Ascending aorta (tissue), 2 donors: ENCODE measurements at regions not wholly inside any gene's neighbourhood (a gene's known extent, or its start where the extent isn't known, plus 50 kb on each side); places are given as distances from the start of the nearest gene placed in this dataset.

Source experiments
- DNase-seq, 2 donors: peaks; one replicate each; pipeline ENCODE4 v3.0.0-alpha.2; 2019; ENCODE audit warnings: low spot score in 2 of 2
- H3K27ac ChIP-seq, 2 donors: fragments of 200-600 bp; sonication (generic); one replicate each; pipeline ENCODE4 v1.5.1; 2016 to 2017; ENCODE audit warnings: mild to moderate bottlenecking in 1 of 2
- H3K27me3 ChIP-seq: fragments of 200-600 bp; sonication (generic); one replicate; pipeline ENCODE4 v1.5.1; 2017
- H3K36me3 ChIP-seq, 2 donors: fragments of 200-600 bp; sonication (generic); one replicate each; pipeline ENCODE4 v1.5.1; 2016
- H3K4me1 ChIP-seq, 2 donors: fragments of 200-600 bp; sonication (generic); one replicate each; pipeline ENCODE4 v1.5.1; 2016 to 2017; ENCODE audit warnings: mild to moderate bottlenecking in 1 of 2
- H3K4me3 ChIP-seq, 2 donors: fragments of 200-600 bp; sonication (generic); one replicate each; pipeline ENCODE4 v1.5.1; 2016 to 2017; ENCODE audit warnings: mild to moderate bottlenecking in 1 of 2
- H3K9me3 ChIP-seq, 2 donors: fragments of 200-600 bp; sonication (generic); one replicate each; pipeline ENCODE4 v1.5.1; 2016
- intact Hi-C: fragments of 100-400 bp; cut with DNase I; formaldehyde crosslinking; loops from one replicate; pipeline ENCODE4 v1.15.1; 2023
- TF ChIP-seq, protein P1 (sequence below), 3 experiments: fragments of 200-600 bp in 2 of 3; fragments of 450-650 bp in 1 of 3; sonication (generic) in 2 of 3; IDR thresholded peaks; one replicate each; pipeline ENCODE4 v1.5.1; 2016 to 2019; ENCODE audit warnings: antibody characterized with exemption in 3 of 3, mild to moderate bottlenecking in 1 of 3, moderate library complexity in 1 of 3

DNA sequence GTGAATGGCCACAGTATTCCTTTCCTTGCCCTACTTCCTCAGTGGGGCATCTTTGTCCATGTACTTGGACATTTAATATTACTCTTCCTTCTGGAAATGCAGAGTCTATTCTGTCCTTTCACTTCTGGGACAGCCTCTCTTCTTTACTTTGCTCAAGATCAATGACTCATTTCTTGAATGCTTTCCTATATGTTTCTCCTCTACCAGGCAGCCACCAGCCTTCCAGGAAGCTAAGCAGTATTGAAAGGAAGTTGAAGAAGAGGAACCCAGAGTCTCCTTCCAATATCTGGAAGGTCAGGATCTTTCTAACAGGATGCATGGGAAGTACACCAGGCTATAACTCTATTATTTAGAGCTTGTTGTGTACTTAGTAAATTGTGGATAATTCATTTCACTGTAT is 182.8 kb downstream of the CD47 start:
- TF ChIP-seq, protein P1, sequence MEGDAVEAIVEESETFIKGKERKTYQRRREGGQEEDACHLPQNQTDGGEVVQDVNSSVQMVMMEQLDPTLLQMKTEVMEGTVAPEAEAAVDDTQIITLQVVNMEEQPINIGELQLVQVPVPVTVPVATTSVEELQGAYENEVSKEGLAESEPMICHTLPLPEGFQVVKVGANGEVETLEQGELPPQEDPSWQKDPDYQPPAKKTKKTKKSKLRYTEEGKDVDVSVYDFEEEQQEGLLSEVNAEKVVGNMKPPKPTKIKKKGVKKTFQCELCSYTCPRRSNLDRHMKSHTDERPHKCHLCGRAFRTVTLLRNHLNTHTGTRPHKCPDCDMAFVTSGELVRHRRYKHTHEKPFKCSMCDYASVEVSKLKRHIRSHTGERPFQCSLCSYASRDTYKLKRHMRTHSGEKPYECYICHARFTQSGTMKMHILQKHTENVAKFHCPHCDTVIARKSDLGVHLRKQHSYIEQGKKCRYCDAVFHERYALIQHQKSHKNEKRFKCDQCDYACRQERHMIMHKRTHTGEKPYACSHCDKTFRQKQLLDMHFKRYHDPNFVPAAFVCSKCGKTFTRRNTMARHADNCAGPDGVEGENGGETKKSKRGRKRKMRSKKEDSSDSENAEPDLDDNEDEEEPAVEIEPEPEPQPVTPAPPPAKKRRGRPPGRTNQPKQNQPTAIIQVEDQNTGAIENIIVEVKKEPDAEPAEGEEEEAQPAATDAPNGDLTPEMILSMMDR (IDR thresholded peaks at IDR 0.05): no peak
- intact Hi-C loops: no loop called here
- no peak for DNase-seq
- no peak overlapping the region for H3K4me3 ChIP-seq
- H3K4me1 ChIP-seq: no peaks in the 10 kb centered on the region
- H3K27ac ChIP-seq: no peak overlapping the region
- no peaks in the 10 kb centered on the region for H3K27me3 ChIP-seq
- no peaks in the 10 kb centered on the region for H3K36me3 ChIP-seq
- no peaks in the 10 kb centered on the region for H3K9me3 ChIP-seq

DNA sequence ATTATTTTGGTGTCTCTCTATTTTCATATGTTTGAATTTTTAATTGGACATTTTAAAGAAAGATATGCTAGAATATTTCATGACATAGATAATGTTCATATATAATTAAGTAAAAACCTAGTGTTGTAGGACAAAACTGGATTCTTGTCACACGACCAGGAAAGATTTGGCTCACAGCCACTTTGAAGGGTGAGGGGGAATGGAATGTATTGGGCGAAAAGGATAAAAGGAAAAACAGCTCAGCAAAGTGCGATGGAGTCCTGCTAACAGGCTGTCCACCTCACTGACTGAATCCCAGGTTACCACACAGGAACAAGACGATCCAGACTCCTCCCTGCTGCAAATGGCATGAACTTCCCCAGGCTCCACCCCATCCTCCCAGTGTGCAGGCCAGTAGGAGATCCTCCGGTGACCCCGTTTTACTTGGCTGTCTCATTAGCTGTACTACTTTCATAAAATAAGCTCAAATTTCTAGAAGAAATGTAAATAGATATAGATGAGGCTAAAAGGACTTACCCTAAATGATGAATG is 186.2 kb downstream of the CD47 start:
- Histone ChIP-seq H3K27me3 (no peaks in the 10 kb centered on the region), H3K9me3 (no peaks in the 10 kb centered on the region), H3K4me3 (no peak overlapping the region), H3K27ac (peak overlapping the region in 1 of 2 donors; percentile 71), H3K4me1 (no peaks in the 10 kb centered on the region), H3K36me3 (no peaks in the 10 kb centered on the region)
- TF ChIP-seq, protein P1 (IDR thresholded peaks at IDR 0.05): no peak
- intact Hi-C loops: no loop called here
- no peak for DNase-seq

DNA sequence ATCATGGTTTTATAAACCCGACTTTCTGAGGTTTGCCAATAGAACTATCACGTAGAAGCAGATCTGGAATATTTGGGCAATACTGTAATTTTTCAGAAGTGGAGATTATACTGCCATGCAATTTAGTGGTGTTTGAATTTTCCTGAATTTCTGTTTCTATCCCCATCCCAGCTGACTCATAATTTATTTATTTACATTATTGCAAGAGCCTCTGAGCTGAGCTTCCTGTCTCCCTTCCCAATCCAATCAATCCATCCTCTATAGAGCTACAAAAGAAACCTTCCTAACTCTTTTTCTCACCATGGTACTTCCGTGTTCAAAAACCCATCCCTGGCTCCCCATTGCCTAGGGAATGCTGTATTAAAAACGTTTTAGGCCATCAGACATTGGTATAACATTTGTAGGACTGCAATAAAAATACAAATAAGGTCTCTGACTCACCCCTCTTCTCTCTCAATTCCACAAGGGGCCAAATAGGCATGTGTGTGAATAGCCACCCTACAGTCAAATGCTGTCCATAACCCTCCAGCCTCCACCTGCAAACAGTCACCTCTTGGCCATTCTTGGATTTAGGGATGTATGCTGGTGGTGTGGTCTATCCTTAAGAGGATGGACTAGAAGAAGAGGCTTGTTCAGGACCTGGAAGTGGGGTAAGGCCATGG is 190.7 kb downstream of the CD47 start:
- Histone ChIP-seq H3K4me1 (no peaks in the 10 kb centered on the region), H3K4me3 (no peak overlapping the region), H3K9me3 (no peaks in the 10 kb centered on the region), H3K27me3 (no peaks in the 10 kb centered on the region), H3K27ac (no peak overlapping the region), H3K36me3 (no peaks in the 10 kb centered on the region)
- TF ChIP-seq, protein P1 (IDR thresholded peaks at IDR 0.05): no peak
- no peak for DNase-seq
- intact Hi-C loops: no loop called here

DNA sequence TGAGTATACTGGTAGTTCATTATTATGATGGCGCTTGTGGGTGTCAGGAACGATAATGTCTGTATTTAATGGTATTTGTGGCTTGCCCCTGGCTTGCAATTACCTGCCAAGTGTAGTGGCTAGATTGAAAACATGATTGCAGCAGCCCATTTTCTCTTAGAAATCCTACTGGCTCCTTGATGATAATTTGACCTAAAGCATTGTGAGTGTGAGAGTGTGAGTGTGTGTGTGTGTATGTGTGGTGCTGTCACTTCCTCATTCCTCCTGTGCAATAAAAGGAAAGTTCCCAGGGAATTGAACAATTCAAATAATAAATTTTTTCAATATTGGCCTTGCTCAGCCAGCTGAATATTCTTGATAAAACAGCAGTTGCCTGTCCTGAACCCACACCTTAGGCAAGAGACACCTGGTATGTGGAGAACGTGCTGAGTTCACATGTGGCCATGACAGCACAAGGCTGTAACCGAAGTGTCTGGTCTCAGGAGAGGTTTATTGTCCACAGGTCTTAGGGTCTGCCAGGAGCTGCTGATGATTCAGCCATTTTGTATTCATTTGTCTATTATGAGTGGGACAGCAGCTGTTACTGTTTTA is 193.3 kb downstream of the CD47 start:
- H3K36me3 ChIP-seq: no peaks in the 10 kb centered on the region

DNA sequence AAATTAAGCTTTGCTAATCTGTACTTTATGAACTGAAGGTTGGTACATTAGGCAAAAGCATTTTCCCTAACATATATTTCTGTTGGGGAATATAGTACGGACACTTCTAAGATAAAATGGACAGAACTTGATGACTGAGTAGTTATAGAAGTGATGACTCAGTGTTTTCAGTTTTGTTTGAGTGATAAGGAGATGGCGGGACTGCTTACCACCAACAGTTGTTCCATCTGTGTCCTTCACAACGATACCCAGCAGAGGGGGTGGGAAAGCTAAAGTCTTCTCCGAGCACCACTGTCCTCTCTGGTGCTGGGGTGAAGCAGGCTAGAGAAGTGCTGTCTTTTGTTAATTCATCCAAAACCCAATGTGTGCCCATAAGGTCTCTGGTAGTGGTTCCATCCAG is 195.8 kb downstream of the CD47 start:
- intact Hi-C loops: no loop called here
- H3K36me3 ChIP-seq: no peaks in the 10 kb centered on the region
- no peak overlapping the region for H3K27ac ChIP-seq
- no peaks in the 10 kb centered on the region for H3K9me3 ChIP-seq
- H3K4me1 ChIP-seq: no peaks in the 10 kb centered on the region
- TF ChIP-seq, protein P1 (IDR thresholded peaks at IDR 0.05): no peak
- H3K4me3 ChIP-seq: no peak overlapping the region
- no peaks in the 10 kb centered on the region for H3K27me3 ChIP-seq
- no peak for DNase-seq

More for the DNA sequence above, 193.3 kb downstream of the CD47 start:
- Histone ChIP-seq H3K9me3 (no peaks in the 10 kb centered on the region), H3K4me3 (no peak overlapping the region), H3K4me1 (no peaks in the 10 kb centered on the region), H3K27ac (no peak overlapping the region), H3K27me3 (no peaks in the 10 kb centered on the region)
- no peak for DNase-seq
- TF ChIP-seq, protein P1 (IDR thresholded peaks at IDR 0.05): no peak
- intact Hi-C loops: no loop called here
